H1 (cell line): ENCODE measurements at regions not wholly inside any gene's neighbourhood (a gene's known extent, or its start where the extent isn't known, plus 50 kb on each side); places are given as distances from the start of the nearest gene placed in this dataset.

Experiments
- BCL11A ChIP-seq, 2 experiments: IDR thresholded peaks; one replicate each; pipeline ENCODE4 v1.6.1; 2011; ENCODE audit warnings: low read depth in 2 of 2, low read length in 2 of 2, mild to moderate bottlenecking in 2 of 2
- EGR1 ChIP-seq: IDR thresholded peaks from 2 replicates; pipeline ENCODE4 v1.6.1; 2011; ENCODE audit warnings: low read depth, low read length, borderline replicate concordance
- JUN ChIP-seq: IDR thresholded peaks from 2 replicates; pipeline ENCODE4 v1.6.1; 2011; ENCODE audit warnings: low read depth, mild to moderate bottlenecking, improper control_type of control experiment, low read length
- MAX ChIP-seq: IDR thresholded peaks from 2 replicates; pipeline ENCODE4 v1.6.1; 2012; ENCODE audit warnings: inconsistent platforms
- RAD21 ChIP-seq, 2 experiments: IDR thresholded peaks in 1 of 2; conservative IDR thresholded peaks in 1 of 2; 2 replicates each; pipeline ENCODE4 v1.6.1; 2011; ENCODE audit warnings: low read depth in 2 of 2, low read length in 2 of 2, improper control_type of control experiment in 1 of 2, inconsistent platforms in 1 of 2, mild to moderate bottlenecking in 1 of 2, moderate library complexity in 1 of 2
- TAF1 ChIP-seq: IDR thresholded peaks from 2 replicates; pipeline ENCODE4 v1.6.1; 2011; ENCODE audit warnings: mild to moderate bottlenecking, low read depth, low read length

GRCh38 chr1:157286096-157286495 lies 147.9 kb upstream of the ETV3 start (continued):
- TF ChIP-seq MAX (no peak), BCL11A (IDR thresholded peaks at IDR 0.05; ENCODE audit: low read depth in 2 of 2, low read length in 2 of 2) (no peak), EGR1 (no peak), RAD21 (IDR thresholded peaks at IDR 0.05 in 1 of 2, conservative IDR thresholded peaks at IDR 0.05 in 1 of 2; ENCODE audit: low read depth in 2 of 2, low read length in 2 of 2) (no peak), TAF1 (no peak), JUN (no peak)
